ENCODE measurements at regions not wholly inside any gene's neighbourhood (a gene's known extent, or its start where the extent isn't known, plus 50 kb on each side); places are given as distances from the start of the nearest gene placed in this dataset.
"Not testable (repeated sequence)": the region's sequence is repeated elsewhere in the genome, so short reads cannot be mapped to it uniquely, and the experiment has no call there.

- no peak for DNase-seq (ENCODE audit: low read depth)
These were observed 115.2 kb upstream of the PLCL2 start for GRCh38 chr3:16769525-16769924.

GRCh38 chr3:16770021-16770420 is 114.7 kb upstream of the PLCL2 start:
- no peak for DNase-seq (ENCODE audit: low read depth)

GRCh38 chr3:16770792-16771191 is 114.0 kb upstream of the PLCL2 start:
- DNase-seq (ENCODE audit: low read depth) = no peak

GRCh38 chr3:16773594-16773993 is 111.2 kb upstream of the PLCL2 start:
- not testable (repeated sequence) for DNase-seq (ENCODE audit: low read depth)

- not testable (repeated sequence) for DNase-seq (ENCODE audit: low read depth)
These were observed 110.2 kb upstream of the PLCL2 start for GRCh38 chr3:16774536-16774935.

- no peak for DNase-seq (ENCODE audit: low read depth)
These were observed 99.8 kb upstream of the PLCL2 start for GRCh38 chr3:16784973-16785372.

GRCh38 chr3:16785465-16785864 is 99.3 kb upstream of the PLCL2 start:
- DNase-seq (ENCODE audit: low read depth) = no peak

GRCh38 chr3:16788440-16789056 is 96.2 kb upstream of the PLCL2 start:
- DNase-seq (ENCODE audit: low read depth) = no peak

- no peak for DNase-seq (ENCODE audit: low read depth)
These were observed 95.2 kb upstream of the PLCL2 start for GRCh38 chr3:16789344-16790120.

- no peak for DNase-seq (ENCODE audit: low read depth)
These were observed 94.0 kb upstream of the PLCL2 start for GRCh38 chr3:16790432-16791400.

- DNase-seq (ENCODE audit: low read depth) = no peak
These were observed 91.4 kb upstream of the PLCL2 start for GRCh38 chr3:16793321-16793720.

GRCh38 chr3:16794257-16794656 is 90.5 kb upstream of the PLCL2 start:
- DNase-seq (ENCODE audit: low read depth) = no peak

GRCh38 chr3:16795581-16795980 is 89.2 kb upstream of the PLCL2 start:
- no peak for DNase-seq (ENCODE audit: low read depth)

GRCh38 chr3:16797831-16798230 is 86.9 kb upstream of the PLCL2 start:
- DNase-seq (ENCODE audit: low read depth) = no peak

- DNase-seq (ENCODE audit: low read depth) = no peak
These were observed 86.0 kb upstream of the PLCL2 start for GRCh38 chr3:16798738-16799137.

GRCh38 chr3:16800361-16800760 is 84.4 kb upstream of the PLCL2 start:
- no peak for DNase-seq (ENCODE audit: low read depth)

GRCh38 chr3:16801223-16801622 is 83.5 kb upstream of the PLCL2 start:
- no peak for DNase-seq (ENCODE audit: low read depth)

GRCh38 chr3:16801698-16802097 is 83.1 kb upstream of the PLCL2 start:
- DNase-seq (ENCODE audit: low read depth) = no peak

GRCh38 chr3:16802389-16802788 is 82.4 kb upstream of the PLCL2 start:
- no peak for DNase-seq (ENCODE audit: low read depth)

GRCh38 chr3:16803019-16803418 is 81.7 kb upstream of the PLCL2 start:
- no peak for DNase-seq (ENCODE audit: low read depth)

- no peak for DNase-seq (ENCODE audit: low read depth)
These were observed 77.4 kb upstream of the PLCL2 start for GRCh38 chr3:16807391-16807790.

- no peak for DNase-seq (ENCODE audit: low read depth)
These were observed 76.2 kb upstream of the PLCL2 start for GRCh38 chr3:16808393-16809107.
